ENCODE measurements at regions not wholly inside any gene's neighbourhood (a gene's known extent, or its start where the extent isn't known, plus 50 kb on each side); places are given as distances from the start of the nearest gene placed in this dataset.

DNA sequence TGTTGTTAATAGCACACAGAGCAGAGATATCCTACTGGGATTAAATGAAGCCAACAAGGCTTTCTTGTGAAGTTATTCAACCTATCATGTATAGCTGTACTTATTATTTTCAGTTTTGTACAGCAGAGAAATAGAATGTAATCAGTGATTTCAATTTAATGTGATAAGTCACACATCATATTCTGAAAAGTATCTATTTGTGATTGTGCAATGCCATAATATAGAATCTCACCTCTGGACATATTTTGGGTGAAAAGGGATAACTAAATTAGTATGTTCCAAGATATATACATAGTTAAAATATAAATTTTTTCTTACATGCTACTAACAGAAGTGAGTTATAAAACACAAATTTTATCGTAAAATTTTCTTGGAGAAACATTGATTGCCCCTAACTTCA is 544.3 kb upstream of the KIF2B start (continued):
- TF ChIP-seq, protein P1, sequence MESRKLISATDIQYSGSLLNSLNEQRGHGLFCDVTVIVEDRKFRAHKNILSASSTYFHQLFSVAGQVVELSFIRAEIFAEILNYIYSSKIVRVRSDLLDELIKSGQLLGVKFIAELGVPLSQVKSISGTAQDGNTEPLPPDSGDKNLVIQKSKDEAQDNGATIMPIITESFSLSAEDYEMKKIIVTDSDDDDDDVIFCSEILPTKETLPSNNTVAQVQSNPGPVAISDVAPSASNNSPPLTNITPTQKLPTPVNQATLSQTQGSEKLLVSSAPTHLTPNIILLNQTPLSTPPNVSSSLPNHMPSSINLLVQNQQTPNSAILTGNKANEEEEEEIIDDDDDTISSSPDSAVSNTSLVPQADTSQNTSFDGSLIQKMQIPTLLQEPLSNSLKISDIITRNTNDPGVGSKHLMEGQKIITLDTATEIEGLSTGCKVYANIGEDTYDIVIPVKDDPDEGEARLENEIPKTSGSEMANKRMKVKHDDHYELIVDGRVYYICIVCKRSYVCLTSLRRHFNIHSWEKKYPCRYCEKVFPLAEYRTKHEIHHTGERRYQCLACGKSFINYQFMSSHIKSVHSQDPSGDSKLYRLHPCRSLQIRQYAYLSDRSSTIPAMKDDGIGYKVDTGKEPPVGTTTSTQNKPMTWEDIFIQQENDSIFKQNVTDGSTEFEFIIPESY (IDR thresholded peaks at IDR 0.05; ENCODE audit: borderline replicate concordance, low read depth): no peak
- TF ChIP-seq MEF2A (IDR thresholded peaks at IDR 0.05; ENCODE audit: borderline replicate concordance, low read depth) (no peak), ELF1 (IDR thresholded peaks at IDR 0.05) (no peak), RCOR1 (IDR thresholded peaks at IDR 0.05; ENCODE audit: low read length) (no peak), NRF1 (IDR thresholded peaks at IDR 0.05; ENCODE audit: low read depth, low read length) (no peak), YY1 (IDR thresholded peaks at IDR 0.05; ENCODE audit: low read depth) (no peak)

DNA sequence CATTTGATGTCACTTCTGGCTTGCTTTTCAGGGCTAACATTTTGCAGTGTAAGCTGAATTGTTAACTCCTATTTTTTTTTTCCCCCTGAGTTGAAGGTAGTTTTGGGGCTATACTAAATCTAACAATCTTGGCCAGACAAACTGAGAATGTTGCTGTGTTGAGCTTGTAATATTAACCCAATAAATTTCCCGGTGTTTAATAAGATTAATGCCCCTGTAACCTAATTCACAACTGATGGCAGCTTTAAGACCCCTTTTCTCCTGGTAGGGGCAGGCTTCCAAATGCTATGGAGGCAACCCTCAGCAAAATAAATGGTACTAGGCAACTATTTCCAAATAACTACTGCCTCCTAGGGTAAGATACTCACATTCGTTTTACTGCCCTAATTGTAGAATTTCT is 549.6 kb upstream of the KIF2B start:
- Histone ChIP-seq H3K27ac (ENCODE audit: low read depth in 2 of 2, low read length in 1 of 2) (no peak overlapping the region), H3K27me3 (ENCODE audit: insufficient read depth) (no peaks in the 10 kb centered on the region), H3K79me2 (ENCODE audit: insufficient read depth) (no peaks in the 10 kb centered on the region), H2AFZ (ENCODE audit: low read depth) (no peak overlapping the region), H3K9me3 (0 out of 2 replicates have a peak, but pooled peaks cover 5% of the 10 kb centered on the region), H3K4me2 (no peak overlapping the region), H4K20me1 (ENCODE audit: insufficient read depth) (no peaks in the 10 kb centered on the region), H3K9me2 (no peaks in the 10 kb centered on the region), H3K4me1 (ENCODE audit: control insufficient read depth in 1 of 2, insufficient read depth in 2 of 2, low read depth in 1 of 2, low read length in 1 of 2) (no peaks in the 10 kb centered on the region; a peak in 1 of 4 replicates), H3K9ac (no peak overlapping the region), H3F3A (replicated peaks; ENCODE audit: insufficient read depth) (no peaks in the 10 kb centered on the region), H3K4me3 (ENCODE audit: low read depth in 2 of 2, low read length in 1 of 2) (no peak overlapping the region), H3K36me3 (replicated peaks in 1 of 2; ENCODE audit: control insufficient read depth in 1 of 2, insufficient read depth in 2 of 2, low read length in 1 of 2) (no peaks in the 10 kb centered on the region)
- TF ChIP-seq FOXJ3 (CRISPR knock-in tag; IDR thresholded peaks at IDR 0.05): no peak
- TF ChIP-seq RFX5 (IDR thresholded peaks at IDR 0.05; ENCODE audit: low read length): no peak
- no peak for TF ChIP-seq ELF1 (IDR thresholded peaks at IDR 0.05)
- no peak for TF ChIP-seq YY1 (IDR thresholded peaks at IDR 0.05; ENCODE audit: low read depth)
- TF ChIP-seq EP300 (IDR thresholded peaks at IDR 0.05; ENCODE audit: borderline replicate concordance in 1 of 2, low read depth in 1 of 2, low read length in 1 of 2): no peak
- TF ChIP-seq, protein P2, sequence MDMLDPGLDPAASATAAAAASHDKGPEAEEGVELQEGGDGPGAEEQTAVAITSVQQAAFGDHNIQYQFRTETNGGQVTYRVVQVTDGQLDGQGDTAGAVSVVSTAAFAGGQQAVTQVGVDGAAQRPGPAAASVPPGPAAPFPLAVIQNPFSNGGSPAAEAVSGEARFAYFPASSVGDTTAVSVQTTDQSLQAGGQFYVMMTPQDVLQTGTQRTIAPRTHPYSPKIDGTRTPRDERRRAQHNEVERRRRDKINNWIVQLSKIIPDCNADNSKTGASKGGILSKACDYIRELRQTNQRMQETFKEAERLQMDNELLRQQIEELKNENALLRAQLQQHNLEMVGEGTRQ (IDR thresholded peaks at IDR 0.05; ENCODE audit: borderline replicate concordance, low read depth, low read length): no peak
- TF ChIP-seq GATA2 (CRISPR knock-in tag; IDR thresholded peaks at IDR 0.05): no peak
- TF ChIP-seq, protein P1 (IDR thresholded peaks at IDR 0.05; ENCODE audit: borderline replicate concordance, low read depth): no peak
- no peak for TF ChIP-seq RXRA (IDR thresholded peaks at IDR 0.05; ENCODE audit: borderline replicate concordance, low read depth)
- TF ChIP-seq, protein P3, sequence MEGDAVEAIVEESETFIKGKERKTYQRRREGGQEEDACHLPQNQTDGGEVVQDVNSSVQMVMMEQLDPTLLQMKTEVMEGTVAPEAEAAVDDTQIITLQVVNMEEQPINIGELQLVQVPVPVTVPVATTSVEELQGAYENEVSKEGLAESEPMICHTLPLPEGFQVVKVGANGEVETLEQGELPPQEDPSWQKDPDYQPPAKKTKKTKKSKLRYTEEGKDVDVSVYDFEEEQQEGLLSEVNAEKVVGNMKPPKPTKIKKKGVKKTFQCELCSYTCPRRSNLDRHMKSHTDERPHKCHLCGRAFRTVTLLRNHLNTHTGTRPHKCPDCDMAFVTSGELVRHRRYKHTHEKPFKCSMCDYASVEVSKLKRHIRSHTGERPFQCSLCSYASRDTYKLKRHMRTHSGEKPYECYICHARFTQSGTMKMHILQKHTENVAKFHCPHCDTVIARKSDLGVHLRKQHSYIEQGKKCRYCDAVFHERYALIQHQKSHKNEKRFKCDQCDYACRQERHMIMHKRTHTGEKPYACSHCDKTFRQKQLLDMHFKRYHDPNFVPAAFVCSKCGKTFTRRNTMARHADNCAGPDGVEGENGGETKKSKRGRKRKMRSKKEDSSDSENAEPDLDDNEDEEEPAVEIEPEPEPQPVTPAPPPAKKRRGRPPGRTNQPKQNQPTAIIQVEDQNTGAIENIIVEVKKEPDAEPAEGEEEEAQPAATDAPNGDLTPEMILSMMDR (IDR thresholded peaks at IDR 0.05): no peak
- DNase-seq: no peak
- 18% methylated on average over 2 of the region's 2 CpGs for WGBS (ENCODE audit: low lambda C conversion rate)
- CTCF ChIA-PET: interaction anchor here (0.8 kb wide), 1 partner anchor 839 kb away, joined by 3 read pairs; no protein-coding TSS in a partner anchor
- POLR2A ChIA-PET: no interaction called here
